Prostate gland (tissue), 2 donors: ENCODE measurements at regions not wholly inside any gene's neighbourhood (a gene's known extent, or its start where the extent isn't known, plus 50 kb on each side); places are given as distances from the start of the nearest gene placed in this dataset.

ENCODE experiments used
- DNase-seq: peaks from one replicate; pipeline ENCODE4 v3.0.0-alpha.2; 2019; ENCODE audit warnings: low spot score
- H3K27ac ChIP-seq, 2 donors: fragments of 200-600 bp; sonication (generic); 2 replicates each; pipeline ENCODE4 v1.5.1; 2017 to 2019
- H3K27me3 ChIP-seq: fragments of 200-600 bp; sonication (generic); replicated peaks from 2 replicates; pipeline ENCODE4 v1.5.1; 2019; ENCODE audit not compliant: insufficient read depth
- H3K36me3 ChIP-seq, 2 donors: fragments of 200-600 bp; sonication (generic); 1 replicate in 1 of 2; 2 replicates in 1 of 2; pipeline versions ENCODE4 v1.5.1 to v1.8.1; 2017 to 2019
- H3K4me1 ChIP-seq: fragments of 200-600 bp; sonication (generic); replicated peaks from 2 replicates; pipeline ENCODE4 v1.5.1; 2019
- H3K4me3 ChIP-seq, 2 donors: fragments of 200-600 bp; sonication (generic); 2 replicates each; pipeline ENCODE4 v1.5.1; 2017 to 2019
- H3K9me3 ChIP-seq: fragments of 200-600 bp; sonication (generic); 2 replicates; pipeline ENCODE4 v1.5.1; 2017
- CTCF ChIP-seq, 4 experiments: fragments of 200-600 bp in 2 of 4; fragments of 450-650 bp in 2 of 4; sonication (generic) in 2 of 4; IDR thresholded peaks; 1 replicate in 3 of 4; 2 replicates in 1 of 4; pipeline ENCODE4 v1.5.1; 2016 to 2019; ENCODE audit warnings: antibody characterized with exemption in 4 of 4, mild to moderate bottlenecking in 2 of 4, moderate library complexity in 2 of 4
- POLR2A ChIP-seq: fragments of 450-650 bp; IDR thresholded peaks from one replicate; pipeline ENCODE4 v1.6.1; 2016; ENCODE audit warnings: antibody characterized with exemption, mild to moderate bottlenecking
- POLR2AphosphoS5 ChIP-seq: sonication (generic); formaldehyde crosslinking; IDR thresholded peaks from one replicate; pipeline ENCODE4 v1.6.1; 2017; ENCODE audit warnings: antibody characterized with exemption
- WGBS: methylation state at CpG from one replicate; pipeline ENCODE4 v1.1.5; 2018; 5-methylcytosine and 5-hydroxymethylcytosine counted together
- intact Hi-C: fragments of 100-400 bp; cut with DNase I; formaldehyde crosslinking; loops from one replicate; pipeline ENCODE4 v1.14.2; 2022

- no peak for DNase-seq
- H3K27ac ChIP-seq = no peak overlapping the region
- H3K4me1 ChIP-seq = no peaks in the 10 kb centered on the region
- no peak for TF ChIP-seq POLR2A
- no peak for TF ChIP-seq POLR2AphosphoS5
- 92% methylated on average over 1 of the region's 1 CpG for WGBS
- intact Hi-C loops = no loop called here
- no peaks in the 10 kb centered on the region for H3K9me3 ChIP-seq
- H3K27me3 ChIP-seq = no peaks in the 10 kb centered on the region
- H3K36me3 ChIP-seq = no peaks in the 10 kb centered on the region
- H3K4me3 ChIP-seq = no peak overlapping the region
Observed at GRCh38 chr2:193336781-193337180, 1142.0 kb upstream of the TMEFF2 start.

- Histone ChIP-seq H3K4me1 (no peaks in the 10 kb centered on the region), H3K27ac (no peak overlapping the region), H3K27me3 (no peaks in the 10 kb centered on the region), H3K36me3 (no peaks in the 10 kb centered on the region), H3K4me3 (no peak overlapping the region), H3K9me3 (no peaks in the 10 kb centered on the region)
- intact Hi-C loops = no loop called here
- 95% methylated on average over 1 of the region's 1 CpG for WGBS
- no peak for TF ChIP-seq CTCF (IDR thresholded peaks at IDR 0.05)
- TF ChIP-seq POLR2AphosphoS5 = no peak
- TF ChIP-seq POLR2A = no peak
- no peak for DNase-seq
Observed at GRCh38 chr2:193334401-193334800, 1139.7 kb upstream of the TMEFF2 start.

GRCh38 chr2:193333539-193333938 is 1138.8 kb upstream of the TMEFF2 start:
- Histone ChIP-seq H3K9me3 (no peaks in the 10 kb centered on the region), H3K27me3 (no peaks in the 10 kb centered on the region), H3K36me3 (no peaks in the 10 kb centered on the region), H3K27ac (no peak overlapping the region), H3K4me1 (no peaks in the 10 kb centered on the region), H3K4me3 (no peak overlapping the region)
- 95% methylated on average over 3 of the region's 3 CpGs for WGBS
- intact Hi-C loops = no loop called here
- TF ChIP-seq POLR2AphosphoS5 = no peak
- TF ChIP-seq CTCF (IDR thresholded peaks at IDR 0.05) = no peak
- no peak for TF ChIP-seq POLR2A
- no peak for DNase-seq

- no peak overlapping the region for H3K4me3 ChIP-seq
- H3K4me1 ChIP-seq = no peaks in the 10 kb centered on the region
- TF ChIP-seq POLR2AphosphoS5 (no peak), POLR2A (no peak), CTCF (IDR thresholded peaks at IDR 0.05) (no peak)
- no peaks in the 10 kb centered on the region for H3K27me3 ChIP-seq
- 36% methylated on average over 1 of the region's 1 CpG for WGBS
- no peaks in the 10 kb centered on the region for H3K9me3 ChIP-seq
- no peak overlapping the region for H3K27ac ChIP-seq
- intact Hi-C loops = no loop called here
- H3K36me3 ChIP-seq = no peaks in the 10 kb centered on the region
- DNase-seq = no peak
Observed at GRCh38 chr2:193332941-193333340, 1138.2 kb upstream of the TMEFF2 start.

GRCh38 chr2:193331676-193332075 is 1136.9 kb upstream of the TMEFF2 start:
- intact Hi-C loops = no loop called here
- TF ChIP-seq POLR2A = no peak
- H3K4me3 ChIP-seq = no peak overlapping the region
- H3K36me3 ChIP-seq = no peaks in the 10 kb centered on the region
- DNase-seq = no peak
- H3K9me3 ChIP-seq = no peaks in the 10 kb centered on the region
- no peak overlapping the region for H3K27ac ChIP-seq
- WGBS = 29% methylated on average over 4 of the region's 4 CpGs
- H3K4me1 ChIP-seq = no peaks in the 10 kb centered on the region
- no peaks in the 10 kb centered on the region for H3K27me3 ChIP-seq

- whole genome bisulfite sequencing = 74% methylated on average over 4 of the region's 4 CpGs
Observed at GRCh38 chr2:193326296-193326695, 1131.6 kb upstream of the TMEFF2 start.

More at GRCh38 chr2:193326296-193326695, 1131.6 kb upstream of the TMEFF2 start:
- TF ChIP-seq CTCF (IDR thresholded peaks at IDR 0.05) = no peak
- TF ChIP-seq POLR2AphosphoS5 = no peak
- no peak for TF ChIP-seq POLR2A
- intact Hi-C loops = no loop called here
- Histone ChIP-seq H3K9me3 (no peaks in the 10 kb centered on the region), H3K27me3 (no peaks in the 10 kb centered on the region), H3K36me3 (no peaks in the 10 kb centered on the region), H3K27ac (no peak overlapping the region), H3K4me3 (no peak overlapping the region), H3K4me1 (no peaks in the 10 kb centered on the region)
- no peak for DNase-seq
